OCI-LY7 (cell line): ENCODE measurements at regions not wholly inside any gene's neighbourhood (a gene's known extent, or its start where the extent isn't known, plus 50 kb on each side); places are given as distances from the start of the nearest gene placed in this dataset.

ENCODE experiments used
- BruUV-seq: library from RNA; stranded (reverse); fragments of 400-500 nt; replicated peaks from 2 replicates; lab custom pipeline; 2021; lab: Mats Ljungman, UMichigan
- CTCF ChIA-PET: fragments of 300-600 bp; sonication (Branson Sonifier 250); formaldehyde crosslinking; loops from one replicate; lab custom pipeline; 2022; ENCODE audit warnings: antibody characterized with exemption; ENCODE audit not compliant: unreplicated experiment; lab: Charles Lee
- POLR2A ChIA-PET: fragments of 300-600 bp; sonication (Branson Sonifier 250); formaldehyde crosslinking; loops from one replicate; lab custom pipeline; 2022; ENCODE audit warnings: antibody characterized with exemption; lab: Charles Lee
- DNase-seq: peaks from one replicate; pipeline ENCODE4 v3.0.0-alpha.2; 2015; ENCODE audit warnings: low spot score
- H2AFZ ChIP-seq: fragments of 200-600 bp; sonication (generic), shearing (Covaris generic); 2 replicates; pipeline ENCODE4 v1.6.1; 2014; ENCODE audit warnings: mild to moderate bottlenecking, antibody characterized with exemption, low read length, moderate library complexity
- H3K27ac ChIP-seq: fragments of 200-600 bp; sonication (generic); 2 replicates; pipeline ENCODE4 v1.5.1; 2014; ENCODE audit warnings: mixed run types, low read depth, mild to moderate bottlenecking, moderate library complexity, low read length, inconsistent platforms; ENCODE audit not compliant: poor library complexity, severe bottlenecking
- H3K36me3 ChIP-seq: fragments of 200-600 bp; sonication (generic); 2 replicates; pipeline ENCODE4 v1.6.1; 2014; ENCODE audit warnings: mild to moderate bottlenecking, antibody characterized with exemption, low read length, moderate library complexity, mixed read lengths; ENCODE audit not compliant: insufficient read depth
- H3K4me1 ChIP-seq: fragments of 200-600 bp; sonication (generic); 2 replicates; pipeline ENCODE4 v1.5.1; 2014; ENCODE audit warnings: mild to moderate bottlenecking, low read length; ENCODE audit not compliant: insufficient read depth, poor library complexity, severe bottlenecking
- H3K4me2 ChIP-seq: fragments of 200-600 bp; sonication (generic); 2 replicates; pipeline ENCODE4 v1.6.1; 2014; ENCODE audit warnings: mild to moderate bottlenecking, low read length
- H3K4me3 ChIP-seq: fragments of 200-600 bp; sonication (generic); 2 replicates; pipeline ENCODE4 v1.5.1; 2014; ENCODE audit warnings: mild to moderate bottlenecking, low read depth, low read length; ENCODE audit not compliant: poor library complexity, severe bottlenecking
- H3K79me2 ChIP-seq: fragments of 200-600 bp; sonication (generic); 2 replicates; pipeline ENCODE4 v1.6.1; 2016; ENCODE audit warnings: low read depth, mild to moderate bottlenecking, low read length, moderate library complexity, mixed read lengths; ENCODE audit not compliant: insufficient read depth
- H3K9me2 ChIP-seq: fragments of 200-600 bp; sonication (generic); 2 replicates; pipeline ENCODE4 v1.6.1; 2016; ENCODE audit warnings: mild to moderate bottlenecking, low read length, mixed read lengths; ENCODE audit not compliant: insufficient read depth
- H3K9me3 ChIP-seq: fragments of 200-600 bp; sonication (generic); 2 replicates; pipeline ENCODE4 v1.6.1; 2014; ENCODE audit warnings: mild to moderate bottlenecking, mixed run types, low read length, mixed read lengths
- H4K20me1 ChIP-seq: fragments of 200-600 bp; sonication (generic); 2 replicates; pipeline ENCODE4 v1.6.1; 2014; ENCODE audit warnings: mild to moderate bottlenecking, antibody characterized with exemption, low read length, moderate library complexity, mixed read lengths; ENCODE audit not compliant: insufficient read depth
- CTCF ChIP-seq: fragments of 200-600 bp; sonication (generic); conservative IDR thresholded peaks from 2 replicates; pipeline ENCODE4 v1.5.1; 2014; ENCODE audit warnings: mild to moderate bottlenecking, antibody characterized with exemption, low read length, moderate library complexity, mixed read lengths
- EZH2phosphoT487 ChIP-seq: fragments of 200-600 bp; sonication (generic); IDR thresholded peaks from 2 replicates; pipeline ENCODE4 v1.6.1; 2018; ENCODE audit warnings: low read depth, borderline replicate concordance, mild to moderate bottlenecking, mixed run types, antibody characterized with exemption, low read length, moderate library complexity, mixed read lengths
- intact Hi-C: fragments of 100-400 bp; cut with micrococcal nuclease; formaldehyde crosslinking; loops from one replicate; pipeline ENCODE4 v1.10.0; 2022; ENCODE audit not compliant: unreplicated experiment

GRCh38 chr2:44884677-44885076 is 56.8 kb upstream of the SIX3 start:
- Histone ChIP-seq H3K4me3 (no peak overlapping the region), H3K27ac (no peak overlapping the region), H3K79me2 (no peaks in the 10 kb centered on the region), H3K36me3 (no peaks in the 10 kb centered on the region), H3K9me2 (no peaks in the 10 kb centered on the region), H4K20me1 (no peaks in the 10 kb centered on the region), H3K9me3 (no peaks in the 10 kb centered on the region), H3K4me2 (no peak overlapping the region), H3K4me1 (no peaks in the 10 kb centered on the region), H2AFZ (no peak overlapping the region)
- intact Hi-C loops: no loop called here
- CTCF ChIA-PET: no interaction called here
- TF ChIP-seq EZH2phosphoT487: no peak
- DNase-seq: no peak
- BruUV-seq: no TSS peak
- POLR2A ChIA-PET: no interaction called here

GRCh38 chr2:44886414-44886813 is 55.1 kb upstream of the SIX3 start:
- H3K9me3 ChIP-seq: no peaks in the 10 kb centered on the region
- no peaks in the 10 kb centered on the region for H3K4me1 ChIP-seq
- H3K27ac ChIP-seq: no peak overlapping the region
- no peak for TF ChIP-seq EZH2phosphoT487
- TF ChIP-seq CTCF: no peak
- intact Hi-C loops: no loop called here
- H3K36me3 ChIP-seq: no peaks in the 10 kb centered on the region
- H3K4me3 ChIP-seq: no peak overlapping the region
- ChIA-PET POLR2A (no interaction called here), CTCF (no interaction called here)
- H3K4me2 ChIP-seq: no peak overlapping the region
- H3K79me2 ChIP-seq: no peaks in the 10 kb centered on the region
- no peak for DNase-seq
- no peak overlapping the region for H2AFZ ChIP-seq
- no peaks in the 10 kb centered on the region for H3K9me2 ChIP-seq
- no peaks in the 10 kb centered on the region for H4K20me1 ChIP-seq
- BruUV-seq: no TSS peak

GRCh38 chr2:44889096-44889495 is 52.4 kb upstream of the SIX3 start:
- no peak overlapping the region for H3K27ac ChIP-seq
- no TSS peak for BruUV-seq
- intact Hi-C loops: no loop called here
- no peaks in the 10 kb centered on the region for H3K79me2 ChIP-seq
- no peaks in the 10 kb centered on the region for H3K4me1 ChIP-seq
- CTCF ChIA-PET: no interaction called here
- no peaks in the 10 kb centered on the region for H4K20me1 ChIP-seq
- no peak overlapping the region for H3K4me2 ChIP-seq
- no peak for DNase-seq
- no peaks in the 10 kb centered on the region for H3K9me2 ChIP-seq
- POLR2A ChIA-PET: no interaction called here
- H3K36me3 ChIP-seq: no peaks in the 10 kb centered on the region
- H3K4me3 ChIP-seq: no peak overlapping the region
- no peaks in the 10 kb centered on the region for H3K9me3 ChIP-seq
- H2AFZ ChIP-seq: no peak overlapping the region
- TF ChIP-seq CTCF (no peak), EZH2phosphoT487 (no peak)
